ENCODE measurements at regions not wholly inside any gene's neighbourhood (a gene's known extent, or its start where the extent isn't known, plus 50 kb on each side); places are given as distances from the start of the nearest gene placed in this dataset.

DNA sequence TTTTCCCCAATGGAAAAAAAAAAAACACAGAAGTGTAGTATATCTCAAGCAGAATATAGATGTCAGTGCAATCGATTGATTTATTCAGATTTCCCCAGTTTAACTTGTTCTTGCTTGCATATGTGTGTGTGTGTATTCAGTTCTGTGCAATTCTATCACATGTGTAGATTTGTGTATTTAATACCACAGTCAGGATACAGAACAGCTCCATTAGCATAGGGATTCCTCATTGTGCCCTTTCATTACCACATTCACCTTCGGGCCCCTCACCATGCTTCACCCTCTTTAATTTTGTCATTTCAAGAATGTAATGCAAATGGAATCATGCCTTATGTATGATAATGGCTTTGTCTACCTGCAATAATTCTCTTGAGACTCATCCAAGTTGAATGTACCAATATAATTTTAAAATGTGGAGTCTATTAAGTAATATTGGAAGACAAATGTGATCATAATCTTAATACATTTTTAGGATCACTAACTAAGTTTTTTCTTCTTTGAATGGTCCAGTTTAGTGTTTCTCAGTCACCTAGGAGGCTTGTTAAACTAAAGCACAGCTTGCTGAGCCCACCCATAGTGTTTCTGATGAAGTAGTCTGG, 187.9 kb downstream of the TENT5A start:
- Histone ChIP-seq H3K9ac (ENCODE audit: control insufficient read depth, insufficient read depth, low read length) (no peak overlapping the region), H3K27ac (ENCODE audit: control insufficient read depth, insufficient read depth) (no peak overlapping the region), H2AFZ (ENCODE audit: control insufficient read depth, low read depth, low read length) (no peak overlapping the region), H3K4me2 (ENCODE audit: control insufficient read depth, insufficient read depth) (no peak overlapping the region), H3K4me1 (ENCODE audit: control insufficient read depth, insufficient read depth, low read length) (no peaks in the 10 kb centered on the region), H3K27me3 (replicated peaks in 1 of 2; ENCODE audit: control insufficient read depth in 2 of 2, insufficient read depth in 2 of 2, low read length in 1 of 2) (no peaks in the 10 kb centered on the region), H3K79me2 (ENCODE audit: control insufficient read depth, insufficient read depth, low read length) (no peaks in the 10 kb centered on the region), H3K4me3 (no peak overlapping the region), H4K20me1 (ENCODE audit: control insufficient read depth, insufficient read depth) (no peaks in the 10 kb centered on the region), H3K9me3 (replicated peaks; ENCODE audit: control insufficient read depth, insufficient read depth, low read length) (no peaks in the 10 kb centered on the region), H3K36me3 (ENCODE audit: control insufficient read depth in 2 of 2, insufficient read depth in 2 of 2, low read length in 1 of 2) (no peaks in the 10 kb centered on the region)
- in situ Hi-C loops (cut with MboI): no loop called here
- FAIRE-seq (no peak), ATAC-seq (no peak), DNase-seq (ENCODE audit: low read depth, low spot score) (no peak)
- 0% methylated on average over 2 of the region's 2 CpGs for WGBS (ENCODE audit: insufficient coverage, insufficient replicate concordance, low lambda C conversion rate, missing lambda C conversion rate)
- RAD21 ChIA-PET (ENCODE audit: unreplicated experiment): interaction anchor here (1.0 kb wide), 1 partner anchor 27 kb away, joined by 4 read pairs; no protein-coding TSS in a partner anchor
- intact Hi-C loops (cut with micrococcal nuclease; ENCODE audit: unreplicated experiment): no loop called here
- POLR2A ChIA-PET: no interaction called here
- BruUV-seq (replicated peaks): no TSS peak
- TF ChIP-seq RAD21 (IDR thresholded peaks at IDR 0.05; ENCODE audit: insufficient read depth, low read depth, low read length): no peak
- TF ChIP-seq PML (IDR thresholded peaks at IDR 0.05; ENCODE audit: low read length): no peak
- TF ChIP-seq BRCA1 (IDR thresholded peaks at IDR 0.05; ENCODE audit: low read depth, low read length): no peak
- no peak for TF ChIP-seq ZNF274 (IDR thresholded peaks at IDR 0.05; ENCODE audit: insufficient read depth, insufficient read length)
- TF ChIP-seq SUZ12 (IDR thresholded peaks at IDR 0.05; ENCODE audit: unreplicated experiment): no peak
- no peak for TF ChIP-seq CREM (IDR thresholded peaks at IDR 0.05; ENCODE audit: low read depth)
- no peak for TF ChIP-seq SIN3A (IDR thresholded peaks at IDR 0.05; ENCODE audit: low read depth, low read length)
- TF ChIP-seq RELA (IDR thresholded peaks at IDR 0.05; ENCODE audit: borderline replicate concordance, partially characterized antibody): no peak
- TF ChIP-seq NFXL1 (IDR thresholded peaks at IDR 0.05; ENCODE audit: borderline replicate concordance): no peak
- no peak for TF ChIP-seq MTA2 (IDR thresholded peaks at IDR 0.05; ENCODE audit: low read depth)
- no peak for TF ChIP-seq HDAC2 (IDR thresholded peaks at IDR 0.05)
- TF ChIP-seq BMI1 (IDR thresholded peaks at IDR 0.05; ENCODE audit: borderline replicate concordance): no peak
- TF ChIP-seq TARDBP (IDR thresholded peaks at IDR 0.05; ENCODE audit: borderline replicate concordance): no peak
- no peak for TF ChIP-seq ATF7 (IDR thresholded peaks at IDR 0.05; ENCODE audit: low read depth)
- SMC1A ChIA-PET (ENCODE audit: uncharacterized antibody, unreplicated experiment): interaction anchor here (0.9 to 2.3 kb wide), 11 partner anchors 8 to 182 kb away, joined by 3 to 8 read pairs (median 5); no protein-coding TSS in a partner anchor
- CTCF ChIA-PET: interaction anchor here (1.0 to 1.2 kb wide), 2 partner anchors 10 to 11 kb away, joined by 3 read pairs; no protein-coding TSS in a partner anchor
